ENCODE measurements at regions not wholly inside any gene's neighbourhood (a gene's known extent, or its start where the extent isn't known, plus 50 kb on each side); places are given as distances from the start of the nearest gene placed in this dataset.
A peak's percentile ranks its signal among the peaks of the same experiment; 100 is the strongest.

DNA sequence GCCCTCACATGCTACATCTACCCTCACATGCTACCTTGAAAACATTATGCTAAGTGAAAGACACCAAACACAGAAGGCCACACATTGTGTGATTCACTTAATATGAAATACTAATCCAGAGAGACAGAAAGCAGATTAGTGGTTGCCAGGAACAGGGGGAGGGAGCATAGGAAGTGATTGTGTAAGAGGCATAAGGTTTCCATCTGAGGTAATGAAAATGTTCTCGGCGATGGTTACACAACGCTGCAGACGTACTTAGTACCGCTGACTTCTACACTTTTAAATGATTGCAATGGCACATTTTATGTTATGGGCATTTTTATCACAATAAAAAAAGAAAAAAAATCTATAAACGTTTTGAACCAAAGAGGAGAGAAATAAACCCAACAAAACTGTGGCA is 742.3 kb downstream of the TYW1 start:
- no peak overlapping the region for H2AFZ ChIP-seq
- DNase-seq = peak; percentile 15
- no peaks in the 10 kb centered on the region for H3F3A ChIP-seq (ENCODE audit: insufficient read depth)
- in situ Hi-C loops (cut with MboI) = no loop called here
- H3K4me3 ChIP-seq = no peak overlapping the region
- H4K20me1 ChIP-seq (ENCODE audit: insufficient read depth) = no peaks in the 10 kb centered on the region
- H3K27me3 ChIP-seq (replicated peaks; ENCODE audit: insufficient read depth) = no peaks in the 10 kb centered on the region
- no peak overlapping the region for H3K9ac ChIP-seq
- no peaks in the 10 kb centered on the region for H3K9me2 ChIP-seq (ENCODE audit: insufficient read depth)
- H3K9me3 ChIP-seq (ENCODE audit: low read depth) = no peaks in the 10 kb centered on the region
- TF ChIP-seq EZH2phosphoT487 (IDR thresholded peaks at IDR 0.05; ENCODE audit: insufficient read depth, low read depth) (no peak), EZH2 (IDR thresholded peaks at IDR 0.05; ENCODE audit: insufficient read depth, poor library complexity, severe bottlenecking) (no peak)
- no peaks in the 10 kb centered on the region for H3K79me2 ChIP-seq (ENCODE audit: insufficient read depth)
- H3K4me1 ChIP-seq (ENCODE audit: insufficient read depth) = no peaks in the 10 kb centered on the region
- no peaks in the 10 kb centered on the region for H3K36me3 ChIP-seq (ENCODE audit: low read depth)
- WGBS, 2 experiments (ENCODE audit: low coverage in 1 of 2, low lambda C conversion rate in 2 of 2, missing lambda C conversion rate in 2 of 2) = 2 to 3% methylated on average over 6 of the region's 6 CpGs
- H3K27ac ChIP-seq = no peak overlapping the region
- H3K4me2 ChIP-seq (ENCODE audit: unreplicated experiment) = no peak overlapping the region

GRCh38 chr7:67743501-67743900 is 746.9 kb downstream of the TYW1 start:
- DNase-seq = no peak
- Histone ChIP-seq H3F3A (ENCODE audit: insufficient read depth) (no peaks in the 10 kb centered on the region), H3K9ac (no peak overlapping the region), H4K20me1 (ENCODE audit: insufficient read depth) (no peaks in the 10 kb centered on the region), H3K4me3 (no peak overlapping the region), H3K79me2 (ENCODE audit: insufficient read depth) (no peaks in the 10 kb centered on the region), H2AFZ (no peak overlapping the region), H3K4me2 (ENCODE audit: unreplicated experiment) (no peak overlapping the region), H3K9me3 (ENCODE audit: low read depth) (no peaks in the 10 kb centered on the region), H3K4me1 (ENCODE audit: insufficient read depth) (no peaks in the 10 kb centered on the region), H3K9me2 (ENCODE audit: insufficient read depth) (no peaks in the 10 kb centered on the region), H3K27me3 (replicated peaks; ENCODE audit: insufficient read depth) (no peaks in the 10 kb centered on the region), H3K27ac (no peak overlapping the region), H3K36me3 (ENCODE audit: low read depth) (no peaks in the 10 kb centered on the region)
- TF ChIP-seq EZH2 (IDR thresholded peaks at IDR 0.05; ENCODE audit: insufficient read depth, poor library complexity, severe bottlenecking) = no peak
- no peak for TF ChIP-seq EZH2phosphoT487 (IDR thresholded peaks at IDR 0.05; ENCODE audit: insufficient read depth, low read depth)
- WGBS, 2 experiments (ENCODE audit: low coverage in 1 of 2, low lambda C conversion rate in 2 of 2, missing lambda C conversion rate in 2 of 2) = 29 to 39% methylated on average over 1 of the region's 1 CpG
- in situ Hi-C loops (cut with MboI) = no loop called here

DNA sequence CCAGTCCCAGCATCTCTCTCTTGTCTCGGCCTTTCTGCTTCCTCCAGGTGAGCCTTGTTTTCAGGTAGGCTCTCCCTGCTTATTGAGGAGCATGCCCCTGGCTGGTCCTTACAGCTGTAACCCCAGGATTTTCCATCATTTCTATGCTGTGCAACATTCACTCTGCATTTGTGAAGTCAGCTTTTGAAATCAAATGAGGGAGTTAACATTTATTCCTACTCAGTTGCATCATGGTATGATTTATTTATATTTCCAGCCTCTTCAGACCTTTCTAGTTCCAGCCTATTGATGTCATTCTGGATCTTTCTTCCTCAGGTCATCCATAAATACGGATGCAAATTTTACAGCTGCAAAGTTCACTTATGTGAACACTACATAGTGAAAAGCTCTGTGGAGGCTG is 755.6 kb downstream of the TYW1 start:
- TF ChIP-seq EZH2phosphoT487 (IDR thresholded peaks at IDR 0.05; ENCODE audit: insufficient read depth, low read depth) (no peak), EZH2 (IDR thresholded peaks at IDR 0.05; ENCODE audit: insufficient read depth, poor library complexity, severe bottlenecking) (no peak)
- H3K27ac ChIP-seq = no peak overlapping the region
- DNase-seq = no peak
- 5 to 12% methylated on average over 2 of the region's 2 CpGs for WGBS, 2 experiments (ENCODE audit: low coverage in 1 of 2, low lambda C conversion rate in 2 of 2, missing lambda C conversion rate in 2 of 2)
- H3K27me3 ChIP-seq (replicated peaks; ENCODE audit: insufficient read depth) = no peaks in the 10 kb centered on the region
- H3K4me1 ChIP-seq (ENCODE audit: insufficient read depth) = no peaks in the 10 kb centered on the region
- no peak overlapping the region for H3K9ac ChIP-seq
- no peaks in the 10 kb centered on the region for H3K9me2 ChIP-seq (ENCODE audit: insufficient read depth)
- H3K4me3 ChIP-seq = no peak overlapping the region
- H3K36me3 ChIP-seq (ENCODE audit: low read depth) = no peaks in the 10 kb centered on the region
- H4K20me1 ChIP-seq (ENCODE audit: insufficient read depth) = no peaks in the 10 kb centered on the region
- no peaks in the 10 kb centered on the region for H3K9me3 ChIP-seq (ENCODE audit: low read depth)
- in situ Hi-C loops (cut with MboI) = no loop called here
- no peaks in the 10 kb centered on the region for H3F3A ChIP-seq (ENCODE audit: insufficient read depth)
- no peak overlapping the region for H3K4me2 ChIP-seq (ENCODE audit: unreplicated experiment)
- H3K79me2 ChIP-seq (ENCODE audit: insufficient read depth) = no peaks in the 10 kb centered on the region
- H2AFZ ChIP-seq = no peak overlapping the region

DNA sequence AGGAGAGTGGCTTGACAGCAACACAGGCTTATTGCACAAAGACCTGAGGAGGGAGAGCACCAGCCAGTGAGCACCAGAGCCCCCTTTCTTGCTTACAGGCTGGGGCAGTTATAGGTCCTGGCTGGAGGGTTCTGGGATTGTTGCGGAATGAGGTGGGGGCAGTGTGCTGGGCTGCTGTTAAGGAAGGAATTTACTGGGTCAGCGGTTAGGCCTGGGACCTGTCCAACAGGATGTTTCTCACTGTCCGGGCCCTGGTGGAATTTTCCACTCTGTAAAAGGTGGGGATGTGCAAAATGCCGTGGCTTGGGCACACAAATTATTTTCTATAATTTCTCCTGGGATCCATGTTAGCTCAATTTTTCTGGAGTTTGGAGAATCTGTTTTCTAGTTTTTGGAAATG is 757.3 kb downstream of the TYW1 start:
- in situ Hi-C loops (cut with MboI) = no loop called here
- WGBS, 2 experiments (ENCODE audit: low coverage in 1 of 2, low lambda C conversion rate in 2 of 2, missing lambda C conversion rate in 2 of 2) = 34 to 39% methylated on average over 4 of the region's 4 CpGs
- H3K4me1 ChIP-seq (ENCODE audit: insufficient read depth) = no peaks in the 10 kb centered on the region
- H3K9me3 ChIP-seq (ENCODE audit: low read depth) = no peaks in the 10 kb centered on the region
- TF ChIP-seq EZH2phosphoT487 (IDR thresholded peaks at IDR 0.05; ENCODE audit: insufficient read depth, low read depth) (no peak), EZH2 (IDR thresholded peaks at IDR 0.05; ENCODE audit: insufficient read depth, poor library complexity, severe bottlenecking) (no peak)
- H4K20me1 ChIP-seq (ENCODE audit: insufficient read depth) = no peaks in the 10 kb centered on the region
- H2AFZ ChIP-seq = no peak overlapping the region
- no peaks in the 10 kb centered on the region for H3F3A ChIP-seq (ENCODE audit: insufficient read depth)
- no peaks in the 10 kb centered on the region for H3K27me3 ChIP-seq (replicated peaks; ENCODE audit: insufficient read depth)
- no peak overlapping the region for H3K27ac ChIP-seq
- no peak overlapping the region for H3K4me3 ChIP-seq
- H3K79me2 ChIP-seq (ENCODE audit: insufficient read depth) = no peaks in the 10 kb centered on the region
- no peaks in the 10 kb centered on the region for H3K9me2 ChIP-seq (ENCODE audit: insufficient read depth)
- no peak overlapping the region for H3K4me2 ChIP-seq (ENCODE audit: unreplicated experiment)
- no peaks in the 10 kb centered on the region for H3K36me3 ChIP-seq (ENCODE audit: low read depth)
- DNase-seq = no peak
- H3K9ac ChIP-seq = no peak overlapping the region

- in situ Hi-C loops (cut with MboI) = no loop called here
- no peak overlapping the region for H3K9ac ChIP-seq
- H4K20me1 ChIP-seq (ENCODE audit: insufficient read depth) = no peaks in the 10 kb centered on the region
- no peaks in the 10 kb centered on the region for H3K79me2 ChIP-seq (ENCODE audit: insufficient read depth)
- H3K27ac ChIP-seq = no peak overlapping the region
- no peak for TF ChIP-seq EZH2phosphoT487 (IDR thresholded peaks at IDR 0.05; ENCODE audit: insufficient read depth, low read depth)
- TF ChIP-seq EZH2 (IDR thresholded peaks at IDR 0.05; ENCODE audit: insufficient read depth, poor library complexity, severe bottlenecking) = no peak
- no peaks in the 10 kb centered on the region for H3F3A ChIP-seq (ENCODE audit: insufficient read depth)
- WGBS, 2 experiments (ENCODE audit: low coverage in 1 of 2, low lambda C conversion rate in 2 of 2, missing lambda C conversion rate in 2 of 2) = 19 to 26% methylated on average over 2 of the region's 2 CpGs
- H3K9me2 ChIP-seq (ENCODE audit: insufficient read depth) = no peaks in the 10 kb centered on the region
- no peak overlapping the region for H3K4me3 ChIP-seq
- H2AFZ ChIP-seq = no peak overlapping the region
- H3K36me3 ChIP-seq (ENCODE audit: low read depth) = no peaks in the 10 kb centered on the region
- DNase-seq = no peak
- no peaks in the 10 kb centered on the region for H3K27me3 ChIP-seq (replicated peaks; ENCODE audit: insufficient read depth)
- H3K4me1 ChIP-seq (ENCODE audit: insufficient read depth) = no peaks in the 10 kb centered on the region
- no peaks in the 10 kb centered on the region for H3K9me3 ChIP-seq (ENCODE audit: low read depth)
- H3K4me2 ChIP-seq (ENCODE audit: unreplicated experiment) = no peak overlapping the region
Observed at GRCh38 chr7:67754651-67755050, 758.0 kb downstream of the TYW1 start.

Measured in GM23248 (cell line).